DND-41 (cell line): ENCODE measurements at regions not wholly inside any gene's neighbourhood (a gene's known extent, or its start where the extent isn't known, plus 50 kb on each side); places are given as distances from the start of the nearest gene placed in this dataset.
"Not testable (repeated sequence)": the region's sequence is repeated elsewhere in the genome, so short reads cannot be mapped to it uniquely, and the experiment has no call there.

ENCODE experiments used
- ATAC-seq: fragments of 200-7000 bp; cut with Tn5 transposase; 3 replicates; pipeline ENCODE4 v1.9.1; 2021; ENCODE audit warnings: low read depth; ENCODE audit not compliant: insufficient read depth
- DNase-seq: peaks from one replicate; pipeline ENCODE4 v3.0.0-alpha.2; 2020
- H2AFZ ChIP-seq: 2 replicates; pipeline ENCODE4 v1.6.0; 2012; ENCODE audit warnings: low read depth, low read length
- H3K27ac ChIP-seq: 2 replicates; pipeline ENCODE4 v1.5.1; 2012; ENCODE audit warnings: low read length, inconsistent platforms
- H3K27me3 ChIP-seq: fragments of 200-600 bp; sonication (generic); 2 replicates; pipeline ENCODE4 v1.6.0; 2012; ENCODE audit warnings: low read length, mild to moderate bottlenecking, inconsistent platforms; ENCODE audit not compliant: insufficient read depth, poor library complexity
- H3K36me3 ChIP-seq: 2 replicates; pipeline ENCODE4 v1.5.1; 2012; ENCODE audit warnings: low read length, inconsistent platforms; ENCODE audit not compliant: insufficient read depth
- H3K4me1 ChIP-seq: 2 replicates; pipeline ENCODE4 v1.5.1; 2012; ENCODE audit warnings: mild to moderate bottlenecking, low read length; ENCODE audit not compliant: insufficient read depth
- H3K4me2 ChIP-seq: 2 replicates; pipeline ENCODE4 v1.6.0; 2012; ENCODE audit warnings: mild to moderate bottlenecking, moderate library complexity, low read length, inconsistent platforms; ENCODE audit not compliant: insufficient read depth
- H3K4me3 ChIP-seq, 2 experiments: fragments of 200-600 bp in 1 of 2; shearing (Covaris generic) in 1 of 2; 2 replicates each; pipeline ENCODE4 v1.5.1; 2012 to 2016; ENCODE audit warnings: inconsistent platforms in 2 of 2, low read length in 2 of 2, mild to moderate bottlenecking in 2 of 2, low read depth in 1 of 2, moderate library complexity in 1 of 2
- H3K79me2 ChIP-seq: 2 replicates; pipeline ENCODE4 v1.6.0; 2012; ENCODE audit warnings: low read length, inconsistent platforms; ENCODE audit not compliant: insufficient read depth
- H3K9ac ChIP-seq: 2 replicates; pipeline ENCODE4 v1.6.0; 2012; ENCODE audit warnings: low read depth, mild to moderate bottlenecking, inconsistent platforms, low read length, moderate library complexity
- H3K9me3 ChIP-seq: 2 replicates; pipeline ENCODE4 v1.5.1; 2012; ENCODE audit warnings: low read length, moderate library complexity, mild to moderate bottlenecking, inconsistent platforms; ENCODE audit not compliant: insufficient read depth, severe bottlenecking
- H4K20me1 ChIP-seq: 2 replicates; pipeline ENCODE4 v1.6.0; 2012; ENCODE audit warnings: low read length; ENCODE audit not compliant: insufficient read depth
- CTCF ChIP-seq: IDR thresholded peaks from 2 replicates; pipeline ENCODE4 v1.5.1; 2012; ENCODE audit warnings: borderline replicate concordance, low read length, moderate library complexity, mild to moderate bottlenecking; ENCODE audit not compliant: poor library complexity, severe bottlenecking; ENCODE audit errors: extremely low read depth
- EZH2 ChIP-seq: IDR thresholded peaks from 3 replicates; pipeline ENCODE4 v1.6.1; 2012; ENCODE audit warnings: borderline replicate concordance, low read depth, mild to moderate bottlenecking, moderate library complexity, low read length, inconsistent platforms; ENCODE audit not compliant: severe bottlenecking

GRCh38 chr1:186762653-186763052 lies 66.1 kb upstream of the PLA2G4A start:
- no peak overlapping the region for H3K4me2 ChIP-seq
- no peak overlapping the region for H3K9ac ChIP-seq
- no peaks in the 10 kb centered on the region for H3K79me2 ChIP-seq
- H4K20me1 ChIP-seq = no peaks in the 10 kb centered on the region
- no peaks in the 10 kb centered on the region for H3K9me3 ChIP-seq
- no peaks in the 10 kb centered on the region for H3K27me3 ChIP-seq
- TF ChIP-seq EZH2 (no peak), CTCF (no peak)
- no peaks in the 10 kb centered on the region for H3K36me3 ChIP-seq
- H3K4me3 ChIP-seq = no peak overlapping the region
- ATAC-seq (no peak), DNase-seq (no peak)
- no peaks in the 10 kb centered on the region for H3K4me1 ChIP-seq
- H3K27ac ChIP-seq = no peak overlapping the region
- H2AFZ ChIP-seq = no peak overlapping the region

GRCh38 chr1:186761358-186761757 lies 67.4 kb upstream of the PLA2G4A start:
- no peaks in the 10 kb centered on the region for H3K36me3 ChIP-seq
- no peak for DNase-seq
- no peaks in the 10 kb centered on the region for H3K27me3 ChIP-seq
- no peak overlapping the region for H3K9ac ChIP-seq
- H3K4me2 ChIP-seq = no peak overlapping the region
- no peak overlapping the region for H3K4me3 ChIP-seq
- ATAC-seq = no peak
- no peaks in the 10 kb centered on the region for H3K9me3 ChIP-seq
- no peaks in the 10 kb centered on the region for H3K4me1 ChIP-seq
- H4K20me1 ChIP-seq = no peaks in the 10 kb centered on the region
- no peak for TF ChIP-seq CTCF
- no peak for TF ChIP-seq EZH2
- no peak overlapping the region for H2AFZ ChIP-seq
- no peak overlapping the region for H3K27ac ChIP-seq
- H3K79me2 ChIP-seq = no peaks in the 10 kb centered on the region

- TF ChIP-seq CTCF (no peak), EZH2 (no peak)
- Histone ChIP-seq H3K9me3 (no peaks in the 10 kb centered on the region), H3K9ac (no peak overlapping the region), H4K20me1 (no peaks in the 10 kb centered on the region), H3K4me3 (no peak overlapping the region), H3K4me2 (no peak overlapping the region), H3K27me3 (no peaks in the 10 kb centered on the region), H3K4me1 (no peaks in the 10 kb centered on the region), H3K36me3 (no peaks in the 10 kb centered on the region), H3K79me2 (no peaks in the 10 kb centered on the region), H3K27ac (no peak overlapping the region), H2AFZ (no peak overlapping the region)
- no peak for DNase-seq
- no peak for ATAC-seq
Measured at GRCh38 chr1:186760446-186760845, 68.3 kb upstream of the PLA2G4A start.

- H4K20me1 ChIP-seq, H3K79me2 ChIP-seq, H3K4me2 ChIP-seq, H3K27ac ChIP-seq, H3K27me3 ChIP-seq, H3K9me3 ChIP-seq, ATAC-seq, H3K4me1 ChIP-seq, H3K36me3 ChIP-seq, H3K9ac ChIP-seq, H3K4me3 ChIP-seq, DNase-seq, H2AFZ ChIP-seq: not testable (repeated sequence)
Measured at GRCh38 chr1:186758896-186759606, 69.7 kb upstream of the PLA2G4A start.
